ENCODE measurements at regions not wholly inside any gene's neighbourhood (a gene's known extent, or its start where the extent isn't known, plus 50 kb on each side); places are given as distances from the start of the nearest gene placed in this dataset.

- Histone ChIP-seq H3K4me1 (ENCODE audit: insufficient read depth, low read length) (no peaks in the 10 kb centered on the region), H3K27ac (ENCODE audit: extremely low read length, insufficient read depth, low read length) (no peak overlapping the region), H3K27me3 (ENCODE audit: control insufficient read depth in 1 of 2, insufficient read depth in 2 of 2, low read length in 2 of 2) (no peaks in the 10 kb centered on the region), H3K9ac (ENCODE audit: insufficient read depth, low read depth, low read length) (no peak overlapping the region), H3K4me2 (ENCODE audit: low read depth, low read length) (no peak overlapping the region), H3K4me3 (replicated peaks in 1 of 3; ENCODE audit: insufficient read depth in 1 of 3, low read depth in 2 of 3, low read length in 3 of 3) (no peak overlapping the region), H3K36me3 (replicated peaks in 1 of 2; ENCODE audit: control insufficient read depth in 1 of 2, insufficient read depth in 2 of 2, low read length in 2 of 2) (no peaks in the 10 kb centered on the region), H4K20me1 (ENCODE audit: insufficient read depth, low read length) (no peaks in the 10 kb centered on the region), H3K9me3 (ENCODE audit: low read length) (no peaks in the 10 kb centered on the region), H3K79me2 (ENCODE audit: insufficient read depth, low read length) (no peaks in the 10 kb centered on the region), H2AFZ (ENCODE audit: low read length) (no peak overlapping the region)
- DNase-seq (ENCODE audit: low spot score) (no peak), FAIRE-seq (no peak), ATAC-seq (no peak)
- WGBS (ENCODE audit: low lambda C conversion rate): 33% methylated on average over 3 of the region's 3 CpGs
- TF ChIP-seq ZNF597 (CRISPR knock-in tag; IDR thresholded peaks at IDR 0.05): no peak
- CTCF ChIA-PET (ENCODE audit: low intra/inter-chr PET ratio, low total read pairs): no interaction called here
- in situ Hi-C loops (cut with HindIII; ENCODE audit: extremely low pct_ligation_motif_present, low pct_unique_long_range_greater_than_20kb): no loop called here
- POLR2A ChIA-PET: interaction anchor here (3.4 kb wide), 1 partner anchor 10 kb away, joined by 10 read pairs; no protein-coding TSS in a partner anchor
- intact Hi-C loops (cut with micrococcal nuclease; ENCODE audit: unreplicated experiment): no loop called here
- BruUV-seq (replicated peaks): no TSS peak
Measured at GRCh38 chr2:19009510-19009909, 348.9 kb downstream of the OSR1 start.

DNA sequence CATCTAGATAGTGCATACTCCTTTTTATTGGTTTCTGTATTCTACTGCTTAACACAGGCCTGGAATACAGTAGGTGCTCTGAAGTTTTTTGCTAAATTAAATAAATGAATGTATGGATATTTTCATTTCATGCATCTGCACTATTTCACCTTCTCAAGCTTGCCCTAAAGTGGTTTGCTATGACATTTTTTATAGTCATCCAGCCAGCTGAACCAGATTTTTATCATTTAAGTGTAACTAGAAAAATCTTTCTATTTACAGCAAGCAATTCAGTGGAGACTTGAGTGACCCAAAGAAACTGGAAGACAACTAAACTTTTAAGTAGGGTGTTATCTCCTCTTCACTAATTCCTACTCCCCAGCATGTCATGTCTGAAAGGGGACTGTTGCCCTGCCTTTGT is 354.9 kb downstream of the OSR1 start:
- H3K27ac ChIP-seq (ENCODE audit: extremely low read length, insufficient read depth, low read length): no peak overlapping the region
- H3K79me2 ChIP-seq (ENCODE audit: insufficient read depth, low read length): no peaks in the 10 kb centered on the region
- TF ChIP-seq ZNF3 (CRISPR knock-in tag; IDR thresholded peaks at IDR 0.05) (no peak), KAT8 (CRISPR knock-in tag; IDR thresholded peaks at IDR 0.05) (no peak), RFXANK (CRISPR knock-in tag; IDR thresholded peaks at IDR 0.05) (no peak), PCBP1 (IDR thresholded peaks at IDR 0.05; ENCODE audit: borderline replicate concordance, low read depth, low read length) (no peak), ZNF276 (CRISPR knock-in tag; IDR thresholded peaks at IDR 0.05; ENCODE audit: low read depth) (no peak), FOSL2 (CRISPR knock-in tag; IDR thresholded peaks at IDR 0.05) (no peak), ZNF382 (CRISPR knock-in tag; IDR thresholded peaks at IDR 0.05; ENCODE audit: borderline replicate concordance) (no peak), ZNF207 (IDR thresholded peaks at IDR 0.05; ENCODE audit: borderline replicate concordance) (no peak), ZNF260 (CRISPR knock-in tag; IDR thresholded peaks at IDR 0.05; ENCODE audit: borderline replicate concordance, low read depth) (no peak)
- no peak for ATAC-seq
- POLR2A ChIA-PET: no interaction called here
- H3K9ac ChIP-seq (ENCODE audit: insufficient read depth, low read depth, low read length): no peak overlapping the region
- H3K4me3 ChIP-seq (replicated peaks in 1 of 3; ENCODE audit: insufficient read depth in 1 of 3, low read depth in 2 of 3, low read length in 3 of 3): no peak overlapping the region
- H3K4me2 ChIP-seq (ENCODE audit: low read depth, low read length): no peak overlapping the region
- no TSS peak for BruUV-seq (replicated peaks)
- CTCF ChIA-PET (ENCODE audit: low intra/inter-chr PET ratio, low total read pairs): no interaction called here
- H3K4me1 ChIP-seq (ENCODE audit: insufficient read depth, low read length): no peaks in the 10 kb centered on the region
- intact Hi-C loops (cut with micrococcal nuclease; ENCODE audit: unreplicated experiment): no loop called here
- no peaks in the 10 kb centered on the region for H3K27me3 ChIP-seq (ENCODE audit: control insufficient read depth in 1 of 2, insufficient read depth in 2 of 2, low read length in 2 of 2)
- H2AFZ ChIP-seq (ENCODE audit: low read length): no peak overlapping the region
- H4K20me1 ChIP-seq (ENCODE audit: insufficient read depth, low read length): no peaks in the 10 kb centered on the region
- no peak for FAIRE-seq
- H3K9me3 ChIP-seq (ENCODE audit: low read length): no peaks in the 10 kb centered on the region
- DNase-seq (ENCODE audit: low spot score): no peak
- H3K36me3 ChIP-seq (replicated peaks in 1 of 2; ENCODE audit: control insufficient read depth in 1 of 2, insufficient read depth in 2 of 2, low read length in 2 of 2): no peaks in the 10 kb centered on the region
- in situ Hi-C loops (cut with HindIII; ENCODE audit: extremely low pct_ligation_motif_present, low pct_unique_long_range_greater_than_20kb): no loop called here
